GM21367 (cell line): ENCODE measurements at regions not wholly inside any gene's neighbourhood (a gene's known extent, or its start where the extent isn't known, plus 50 kb on each side); places are given as distances from the start of the nearest gene placed in this dataset.
"Not testable (repeated sequence)": the region's sequence is repeated elsewhere in the genome, so short reads cannot be mapped to it uniquely, and the experiment has no call there.

Experiments
- ATAC-seq: cut with Tn5 transposase; IDR thresholded peaks from one replicate; pipeline ENCODE4 v1.9.1; 2021; ENCODE audit not compliant: unreplicated experiment

DNA sequence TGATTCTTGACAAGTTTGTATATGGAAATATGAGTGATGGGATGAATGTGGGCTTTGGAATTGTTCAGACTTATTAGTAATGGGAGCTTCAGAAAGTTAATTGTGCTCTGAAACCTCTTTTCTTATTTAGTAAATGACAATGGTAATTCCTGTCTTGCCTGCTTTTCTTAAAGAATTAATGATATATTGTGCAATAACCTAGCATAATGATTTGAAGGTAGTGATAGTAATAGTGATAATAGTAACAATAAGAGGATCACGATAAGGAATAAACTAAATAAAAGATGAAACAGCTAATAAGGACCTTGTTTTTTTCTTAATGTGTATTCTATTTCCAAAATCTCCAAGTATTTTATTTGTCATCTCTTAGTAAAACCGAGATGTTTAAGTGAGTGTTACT lies 245.0 kb upstream of the CPHXL start:
- no peak for ATAC-seq

DNA sequence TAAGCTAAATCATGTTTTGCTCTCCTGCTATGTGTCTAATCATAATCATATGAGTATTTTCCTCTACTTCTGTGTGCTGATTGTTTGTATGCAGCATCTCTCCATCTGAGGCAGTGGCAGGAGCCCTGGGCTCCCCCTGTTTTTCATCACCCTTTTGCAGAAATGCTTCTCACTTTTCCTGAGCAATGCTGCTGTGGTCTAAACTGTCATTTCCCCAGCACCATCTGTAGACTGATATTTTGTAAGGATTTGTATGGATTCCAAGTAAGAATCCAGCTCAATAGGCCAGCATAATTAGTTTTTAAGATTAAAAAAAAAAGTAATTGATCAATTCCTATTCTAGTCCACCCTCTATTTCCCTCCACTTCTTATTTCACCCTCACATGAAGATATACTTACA lies 257.0 kb upstream of the CPHXL start:
- ATAC-seq: no peak

DNA sequence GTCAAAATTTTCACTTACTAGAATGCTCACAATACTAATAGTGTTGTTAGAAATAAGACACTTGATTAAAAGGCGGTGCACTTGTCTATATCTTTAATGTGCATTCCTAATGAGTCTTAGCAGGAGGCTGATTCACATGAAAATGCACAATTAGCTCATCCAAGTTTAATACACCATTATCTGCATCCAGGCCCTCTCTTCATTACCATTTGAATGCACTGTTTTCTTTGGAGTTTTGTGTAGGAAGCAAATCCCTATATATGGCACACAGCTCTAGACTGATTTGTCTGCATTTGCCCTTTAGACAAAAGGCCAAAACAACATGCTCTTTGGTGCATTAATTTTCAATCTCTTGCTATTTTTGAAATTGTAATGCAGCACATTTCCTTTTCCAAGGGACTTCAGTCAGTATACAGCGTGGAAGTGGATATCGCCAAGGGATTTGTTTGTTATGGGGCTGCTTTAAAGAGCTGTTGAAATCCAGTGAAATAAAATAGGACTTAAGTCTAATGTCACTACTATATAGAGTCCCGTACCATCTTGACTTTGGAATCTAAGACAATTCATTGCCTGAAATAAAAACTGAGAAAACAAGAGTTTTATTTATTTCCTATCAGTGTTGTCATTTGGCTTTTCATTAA lies 257.6 kb upstream of the CPHXL start:
- no peak for ATAC-seq

DNA sequence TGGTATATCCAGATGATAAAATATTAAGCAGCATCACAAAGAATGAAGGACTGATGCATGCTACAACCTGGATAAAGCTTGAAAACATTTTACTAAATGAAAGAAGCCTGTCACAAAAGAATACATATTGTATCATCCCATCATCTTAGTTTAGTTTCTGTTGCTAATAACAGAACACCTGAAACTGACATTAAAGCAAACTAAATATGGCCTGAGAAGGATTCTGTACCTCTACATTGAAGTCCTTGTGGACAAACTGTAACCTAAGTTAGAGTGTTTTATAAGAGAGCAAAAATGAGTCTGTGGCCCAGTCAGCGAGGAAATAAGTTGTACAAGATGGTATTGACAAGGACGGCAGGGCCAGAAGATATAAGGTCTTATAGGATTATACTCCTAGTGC lies 261.0 kb upstream of the CPHXL start:
- ATAC-seq: no peak

DNA sequence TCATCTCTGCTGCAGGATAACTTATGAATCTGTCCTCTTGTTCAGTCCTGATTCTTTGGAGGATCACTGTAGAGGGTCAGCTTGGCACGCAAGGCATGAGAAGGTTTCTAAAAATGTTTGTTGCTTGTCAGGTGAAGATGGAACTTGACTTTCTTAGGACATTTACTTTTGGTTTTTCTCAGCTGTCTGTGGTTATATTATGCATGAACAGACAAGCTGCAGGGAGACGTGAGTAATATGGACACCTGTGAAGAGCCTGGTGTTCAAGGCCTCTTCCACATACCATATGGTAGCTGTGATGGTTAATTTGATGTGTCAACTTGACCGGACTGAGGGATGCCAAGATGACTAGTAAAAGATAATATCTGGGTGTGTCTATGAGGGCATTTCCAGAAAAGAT lies 270.2 kb upstream of the CPHXL start:
- ATAC-seq: no peak

DNA sequence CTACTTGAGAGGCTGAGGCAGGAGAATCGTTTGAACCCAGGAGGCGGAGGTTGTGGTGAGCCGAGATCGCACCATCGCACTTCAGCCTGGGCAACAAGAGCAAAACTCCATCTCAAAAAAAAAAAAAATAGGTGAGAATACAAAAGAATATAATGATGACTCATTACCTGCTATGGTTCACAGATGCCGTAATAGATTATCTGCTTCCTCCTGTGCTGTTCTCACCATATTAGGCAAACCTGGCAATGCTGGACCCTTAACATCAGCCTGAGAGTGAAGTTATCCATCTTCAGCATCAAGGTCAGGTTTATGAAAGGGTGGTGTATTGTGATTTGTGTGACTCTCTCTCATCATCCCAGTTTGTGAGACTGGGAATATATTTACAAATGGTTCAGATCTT lies 271.3 kb upstream of the CPHXL start:
- no peak for ATAC-seq

DNA sequence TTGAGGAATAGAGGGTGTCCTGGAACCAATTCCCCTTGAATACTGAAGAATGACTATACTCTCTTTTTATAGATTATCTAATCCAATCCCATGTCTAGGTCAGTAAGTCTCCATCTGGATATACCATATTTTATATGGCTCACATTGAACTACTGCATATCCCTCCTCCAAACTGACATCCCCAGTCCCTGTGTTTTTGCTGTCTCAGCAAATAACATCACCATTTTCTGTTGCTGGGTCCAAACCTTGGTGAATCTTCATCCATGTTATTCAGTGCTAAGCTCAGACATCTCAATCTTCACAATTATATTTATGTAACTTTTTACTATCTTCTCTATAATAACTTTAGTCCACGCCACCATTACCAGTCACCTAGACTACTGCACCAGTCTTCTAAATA lies 269.6 kb upstream of the CNTNAP4 start:
- ATAC-seq: no peak

DNA sequence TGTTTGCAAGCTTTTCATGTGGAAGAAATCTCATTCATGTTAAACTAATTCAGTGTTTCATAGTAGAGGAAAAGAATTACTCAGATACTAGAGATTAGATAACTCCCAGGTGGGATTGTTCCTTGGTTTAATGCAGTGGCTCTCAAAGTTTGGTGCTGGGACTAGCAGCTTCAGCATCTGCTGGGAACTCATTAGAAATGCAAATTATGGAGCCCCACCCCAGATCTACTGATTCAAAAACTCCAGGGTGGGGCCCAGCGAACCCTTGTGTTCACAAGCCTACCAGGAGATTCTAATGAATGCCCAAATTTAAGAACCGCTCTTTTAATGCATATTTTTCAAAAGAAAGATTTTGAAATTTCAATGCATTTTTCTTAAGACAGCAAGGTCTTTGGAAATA lies 253.4 kb upstream of the CNTNAP4 start:
- ATAC-seq: no peak

DNA sequence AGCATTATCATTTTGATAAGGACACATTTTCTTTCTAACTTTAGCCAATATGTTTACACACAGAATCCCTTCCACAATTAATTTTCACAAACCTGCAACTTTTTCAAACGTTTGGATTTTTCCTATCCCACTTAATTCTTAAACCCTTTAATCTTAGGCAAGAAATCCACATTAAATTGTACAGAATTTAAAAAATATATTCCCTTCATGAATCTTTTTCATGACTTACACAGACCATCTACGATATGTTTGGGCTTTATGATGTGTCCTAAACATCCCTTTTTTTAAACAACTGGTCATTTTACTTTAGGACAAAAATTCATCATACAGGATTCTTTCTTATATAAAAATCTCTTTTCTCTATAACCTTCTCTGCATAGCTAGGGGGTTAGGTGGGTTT lies 241.5 kb upstream of the CNTNAP4 start:
- no peak for ATAC-seq

DNA sequence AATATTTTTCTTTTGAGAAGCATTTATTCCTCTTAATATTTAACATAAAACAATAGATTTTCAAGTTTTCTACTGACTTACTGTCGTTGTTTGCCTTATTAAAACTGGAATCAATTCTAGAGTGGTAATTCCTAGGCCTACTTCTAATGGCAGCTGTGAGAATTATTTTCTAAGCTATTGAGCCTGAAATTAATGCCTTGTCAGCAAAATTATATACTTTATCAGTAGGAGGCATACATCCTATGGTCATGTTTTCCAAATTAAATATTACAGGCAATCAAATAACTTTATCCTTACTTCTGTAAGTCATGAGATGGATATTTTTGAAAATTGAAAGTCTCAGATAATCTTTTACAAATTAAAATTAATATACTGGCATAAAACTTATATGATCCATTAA lies 239.1 kb upstream of the CNTNAP4 start:
- no peak for ATAC-seq

DNA sequence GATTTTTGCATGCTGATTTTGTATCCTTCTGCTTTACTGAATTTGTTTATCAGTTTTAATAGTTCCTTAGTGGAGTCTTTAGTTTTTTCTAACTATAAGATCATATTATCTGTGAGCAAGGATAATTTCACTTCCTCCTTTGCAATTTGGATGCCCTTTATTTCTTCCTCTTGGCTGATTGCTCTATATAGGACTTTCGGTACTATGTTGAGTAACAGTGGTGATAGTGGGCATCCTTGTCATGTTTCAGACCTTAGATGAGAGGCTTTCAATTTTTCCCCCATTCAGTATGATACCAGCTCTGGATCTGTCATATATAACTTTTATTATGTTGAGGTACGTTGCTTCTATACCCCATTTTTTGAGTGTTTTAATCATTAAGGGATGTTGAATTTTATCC lies 224.5 kb upstream of the CNTNAP4 start:
- ATAC-seq: no peak

DNA sequence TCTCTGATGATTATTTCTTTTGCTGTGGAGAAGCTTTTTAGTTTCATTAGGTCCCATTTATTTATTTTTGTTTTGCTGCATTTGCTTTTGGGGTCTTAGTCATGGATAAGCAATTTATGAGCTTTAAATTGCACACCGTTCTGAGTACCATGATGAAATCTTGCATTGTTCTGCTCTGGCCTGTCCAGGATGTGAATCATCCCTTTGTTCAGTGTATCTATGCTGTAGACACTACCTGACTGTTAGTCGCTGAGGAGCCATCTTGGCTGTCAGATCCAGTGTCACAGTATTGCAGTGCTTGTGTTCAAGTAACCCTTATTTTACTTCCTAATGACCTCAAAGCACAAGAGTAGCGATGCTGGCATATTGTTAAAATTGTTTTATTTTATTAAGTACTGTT lies 218.0 kb upstream of the CNTNAP4 start:
- no peak for ATAC-seq

DNA sequence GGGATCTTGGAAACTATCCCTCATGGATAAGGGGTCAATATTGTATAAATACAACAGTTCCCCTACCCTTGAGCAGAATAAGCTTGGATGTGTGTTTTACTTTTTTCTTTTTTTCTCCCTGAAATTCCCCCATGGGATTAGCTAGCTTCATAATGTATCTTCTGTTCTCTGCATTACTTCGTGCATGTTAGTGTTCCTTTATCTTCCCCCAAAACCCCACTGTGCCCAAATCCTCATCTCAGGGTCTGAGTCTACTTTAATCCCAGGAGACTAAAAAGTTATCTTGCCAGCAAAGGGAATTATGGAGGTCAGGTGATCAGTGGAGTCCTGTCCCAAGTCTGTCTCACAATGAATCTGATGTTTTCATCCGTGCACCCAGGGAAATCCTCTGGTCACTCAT lies 217.5 kb upstream of the CNTNAP4 start:
- ATAC-seq: no peak

DNA sequence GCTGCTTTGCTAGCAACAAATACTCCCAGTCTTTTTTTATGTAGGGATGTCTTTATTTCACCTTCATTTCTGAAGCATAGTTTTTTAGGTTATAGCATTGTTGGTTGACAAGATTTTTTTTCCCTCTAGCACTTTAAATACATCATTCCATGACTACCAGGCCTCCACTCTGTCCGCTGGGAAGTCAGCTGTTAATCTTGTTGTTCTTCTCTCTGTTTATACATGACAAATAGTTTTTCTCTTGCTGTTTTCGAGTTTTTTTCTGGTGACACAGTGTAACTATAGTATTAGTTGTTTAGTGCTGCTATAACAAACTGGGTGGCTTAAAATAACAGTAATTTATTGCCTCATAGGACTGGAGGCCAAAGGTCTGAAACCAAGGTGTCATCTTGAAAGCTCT lies 205.5 kb upstream of the CNTNAP4 start:
- ATAC-seq: no peak

DNA sequence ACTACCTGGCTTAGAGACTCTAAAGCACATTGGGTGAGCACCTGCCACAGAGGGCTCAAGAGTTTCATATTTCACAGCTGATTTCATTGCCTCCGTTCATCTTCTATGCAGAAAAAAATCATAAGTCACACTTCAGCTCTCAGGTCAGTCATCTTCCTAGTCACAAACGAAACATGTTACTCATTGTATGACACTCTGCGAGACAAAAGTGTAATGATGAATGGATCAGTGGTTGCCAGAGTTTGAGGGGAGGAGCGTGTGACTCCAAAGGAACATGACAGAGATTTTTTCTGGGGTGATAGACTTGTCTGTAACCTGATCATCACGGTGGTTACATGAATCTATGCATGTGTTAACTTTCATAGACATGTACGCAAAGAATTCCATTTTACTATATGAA lies 195.2 kb upstream of the CNTNAP4 start:
- ATAC-seq: no peak

DNA sequence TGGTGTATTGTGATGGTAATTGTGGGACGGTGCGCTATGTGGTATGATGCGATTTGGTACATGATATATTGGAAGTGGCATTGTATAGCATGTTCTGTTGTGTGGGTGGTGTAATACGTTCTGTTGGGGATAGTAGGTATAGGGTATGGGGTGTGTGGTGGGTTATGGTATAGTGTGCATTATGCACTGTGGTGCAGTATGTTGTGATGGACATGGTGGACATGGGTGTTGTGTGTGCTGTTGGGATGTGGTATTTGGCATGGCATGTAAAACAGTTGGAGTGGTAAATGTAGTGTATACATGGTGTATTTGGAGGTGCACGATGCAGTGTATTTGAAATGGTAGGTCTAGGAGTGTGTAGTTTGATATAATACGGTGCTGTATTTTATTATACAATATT lies 170.6 kb upstream of the CNTNAP4 start:
- no peak for ATAC-seq

DNA sequence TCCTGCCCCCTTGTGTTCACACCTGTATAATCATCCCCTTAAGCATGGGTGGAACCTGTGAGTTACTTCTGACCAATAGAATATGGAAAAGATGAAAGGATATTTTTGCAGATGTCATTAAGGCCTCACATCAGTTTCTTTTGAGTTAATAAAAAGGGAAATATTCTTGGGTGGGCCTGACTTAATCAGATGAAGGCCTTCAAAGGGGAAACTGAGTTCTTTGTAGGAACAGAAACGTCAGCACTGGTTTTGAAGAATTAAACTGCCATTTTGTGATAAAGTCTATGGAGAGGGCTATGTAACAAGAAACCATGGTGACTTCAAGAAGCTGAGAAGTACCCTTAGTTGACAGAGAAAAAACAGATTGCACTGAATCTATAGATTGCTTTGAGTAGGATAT lies 168.7 kb upstream of the CNTNAP4 start:
- ATAC-seq: no peak

DNA sequence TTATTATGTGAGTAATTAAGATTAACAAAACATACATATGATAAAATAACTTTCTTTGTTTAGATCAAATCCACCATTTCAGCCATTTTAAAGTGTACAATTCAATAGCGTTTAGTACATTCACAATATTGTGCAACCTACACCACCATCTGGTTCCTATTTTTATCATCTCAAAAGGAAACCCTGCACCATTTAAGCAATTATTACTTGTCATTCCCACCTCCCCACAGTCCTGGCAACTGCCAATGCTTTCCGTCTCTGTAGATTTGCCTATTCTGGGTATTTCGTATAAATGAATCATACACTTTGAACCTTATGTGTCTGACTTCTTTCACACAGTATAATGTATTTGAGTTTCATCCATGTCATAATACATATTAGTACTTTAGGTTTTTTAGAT lies 162.5 kb upstream of the CNTNAP4 start:
- ATAC-seq: no peak

DNA sequence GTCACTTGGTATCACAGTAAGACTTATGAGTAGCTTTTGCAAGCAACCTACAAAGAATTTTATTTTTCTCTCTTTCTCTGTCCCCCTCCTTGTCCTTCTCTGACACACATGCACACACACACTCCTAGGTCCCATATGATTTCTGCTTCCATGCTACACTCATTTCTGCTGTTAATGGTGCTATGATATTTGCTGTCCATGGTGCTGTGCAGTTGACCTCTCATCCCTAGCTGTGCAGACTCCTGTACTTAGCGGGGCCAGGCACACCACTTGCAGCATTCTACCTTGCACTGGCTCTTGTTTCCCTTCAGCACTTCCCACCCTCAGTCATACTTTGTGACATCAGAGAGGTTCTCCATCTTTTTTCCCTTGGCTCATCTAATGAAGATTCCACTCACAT lies 158.9 kb upstream of the CNTNAP4 start:
- no peak for ATAC-seq

DNA sequence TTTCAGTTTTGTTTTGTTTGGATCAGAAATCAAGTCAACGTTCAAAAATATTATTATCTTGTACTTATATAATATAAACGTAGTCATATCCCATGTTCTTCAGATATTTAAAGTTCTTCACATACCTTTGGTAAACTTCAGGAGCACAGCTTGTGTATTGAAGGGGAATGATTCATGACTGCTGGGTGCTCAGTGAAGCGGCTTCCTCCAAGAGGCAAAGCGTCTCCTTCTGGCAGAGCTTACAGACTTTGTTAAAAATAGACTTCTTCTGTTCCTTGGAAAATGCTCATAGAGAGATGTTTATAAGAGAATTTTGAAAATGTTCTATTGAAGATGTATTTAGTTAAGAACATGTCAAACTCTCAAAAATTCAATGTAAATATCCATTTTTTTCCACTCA lies 155.6 kb upstream of the CNTNAP4 start:
- no peak for ATAC-seq

DNA sequence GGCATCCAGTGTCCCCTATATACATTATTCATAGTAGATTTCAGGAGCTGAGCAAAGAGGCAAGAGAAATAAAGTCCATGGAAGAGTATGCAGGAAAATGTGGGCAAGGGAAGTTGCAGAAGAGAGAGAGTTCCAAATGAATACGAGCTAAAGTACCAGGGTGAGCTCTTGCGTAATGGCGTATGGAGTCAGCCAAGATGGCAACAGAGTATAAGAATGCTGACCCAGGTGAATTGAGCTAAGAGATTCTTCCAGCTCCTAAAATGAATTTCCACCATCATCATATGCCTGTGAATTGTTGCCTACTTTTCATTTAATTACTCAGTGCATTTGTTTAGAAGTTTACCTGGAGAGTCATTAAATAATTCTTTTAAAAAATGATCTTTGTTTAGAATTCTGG lies 153.2 kb upstream of the CNTNAP4 start:
- ATAC-seq: no peak

DNA sequence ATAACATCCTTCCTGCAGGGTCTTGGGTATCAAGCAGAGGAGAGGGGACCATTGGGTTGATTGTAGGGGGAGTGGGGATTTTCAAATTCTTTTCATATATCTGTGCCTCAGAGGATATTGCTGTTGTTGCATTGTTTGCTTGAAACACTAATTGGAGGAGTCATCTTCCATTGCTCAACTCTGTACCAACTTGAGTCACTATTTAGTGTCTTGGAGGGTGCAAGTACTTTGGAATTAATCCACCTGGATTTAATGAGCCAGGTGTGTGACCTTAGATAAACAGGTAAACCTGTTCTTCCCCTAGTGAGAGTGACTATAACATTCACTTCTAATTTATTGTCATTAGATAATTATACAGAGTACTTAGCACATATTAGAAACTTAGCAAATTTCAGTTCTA lies 151.3 kb upstream of the CNTNAP4 start:
- no peak for ATAC-seq

DNA sequence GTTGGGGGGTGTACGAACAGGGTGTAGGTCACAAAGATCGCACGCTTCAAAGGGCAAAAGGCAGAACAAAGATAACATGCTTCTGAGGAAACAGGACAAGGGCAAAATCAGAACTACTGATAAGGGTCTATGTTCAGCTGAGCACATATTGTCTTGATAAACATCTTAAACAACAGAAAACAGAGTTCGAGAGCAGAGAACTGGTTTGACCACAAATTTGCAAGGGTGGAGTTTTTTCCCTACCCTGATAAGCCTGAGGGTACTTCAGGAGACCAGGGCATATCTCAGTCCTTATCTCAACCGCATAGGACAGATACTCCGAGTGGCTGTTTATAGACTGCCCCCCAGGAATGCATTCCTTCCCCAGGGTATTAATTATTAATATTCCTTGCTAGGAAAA lies 139.1 kb upstream of the CNTNAP4 start:
- not testable (repeated sequence) for ATAC-seq

DNA sequence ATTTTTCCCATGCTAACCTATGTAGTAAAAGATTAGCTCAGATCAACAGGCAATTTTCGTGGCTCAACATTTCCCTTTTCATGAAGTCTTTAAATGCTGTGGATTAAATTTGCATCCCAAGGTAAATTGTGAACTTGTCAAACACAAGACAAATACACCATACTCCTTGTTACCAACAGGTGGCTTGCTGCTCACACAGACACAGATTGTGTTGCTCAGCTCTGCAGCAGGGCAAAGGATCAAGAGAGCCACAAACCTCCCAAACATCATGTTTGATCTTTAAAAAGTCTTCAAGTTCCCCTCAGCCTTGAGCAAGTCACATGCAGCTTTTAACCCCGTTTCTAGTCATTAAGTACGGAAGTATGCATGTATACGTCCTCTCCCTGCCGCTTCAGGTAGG lies 119.6 kb upstream of the CNTNAP4 start:
- ATAC-seq: no peak
